Renal pelvis (tissue), 1 donor: ENCODE measurements at regions not wholly inside any gene's neighbourhood (a gene's known extent, or its start where the extent isn't known, plus 50 kb on each side); places are given as distances from the start of the nearest gene placed in this dataset.
"Not testable (repeated sequence)": the region's sequence is repeated elsewhere in the genome, so short reads cannot be mapped to it uniquely, and the experiment has no call there.

Experiments used
- DNase-seq: peaks from one replicate; pipeline ENCODE4 v3.0.0-alpha.2; 2013

- no peak for DNase-seq
Measured at GRCh38 chr6:165846123-165846966, 183.3 kb upstream of the PDE10A start.

GRCh38 chr6:165845493-165845892 is 182.5 kb upstream of the PDE10A start:
- peak; percentile 69 for DNase-seq

GRCh38 chr6:165844801-165845364 is 181.8 kb upstream of the PDE10A start:
- DNase-seq, result no peak

GRCh38 chr6:165844232-165844631 is 181.2 kb upstream of the PDE10A start:
- DNase-seq, result no peak

- no peak for DNase-seq
Measured at GRCh38 chr6:165843568-165844113, 180.6 kb upstream of the PDE10A start.

- DNase-seq, result no peak
Measured at GRCh38 chr6:165843121-165843520, 180.1 kb upstream of the PDE10A start.

GRCh38 chr6:165842281-165842936 is 179.4 kb upstream of the PDE10A start:
- DNase-seq, result no peak

GRCh38 chr6:165841153-165841558 is 178.1 kb upstream of the PDE10A start:
- DNase-seq, result no peak

- no peak for DNase-seq
Measured at GRCh38 chr6:165837948-165838745, 175.1 kb upstream of the PDE10A start.

GRCh38 chr6:165836648-165837047 is 173.6 kb upstream of the PDE10A start:
- DNase-seq, result not testable (repeated sequence)

GRCh38 chr6:165835410-165835851 is 172.4 kb upstream of the PDE10A start:
- no peak for DNase-seq

GRCh38 chr6:165834613-165835259 is 171.7 kb upstream of the PDE10A start:
- DNase-seq, result no peak

- DNase-seq, result no peak
Measured at GRCh38 chr6:165833355-165833754, 170.3 kb upstream of the PDE10A start.

- DNase-seq, result no peak
Measured at GRCh38 chr6:165831812-165832510, 168.9 kb upstream of the PDE10A start.

GRCh38 chr6:165830761-165831160 is 167.7 kb upstream of the PDE10A start:
- no peak for DNase-seq

GRCh38 chr6:165829376-165829775 is 166.3 kb upstream of the PDE10A start:
- DNase-seq, result no peak

- no peak for DNase-seq
Measured at GRCh38 chr6:165827190-165827518, 164.1 kb upstream of the PDE10A start.

GRCh38 chr6:165826487-165827189 is 163.6 kb upstream of the PDE10A start:
- no peak for DNase-seq

- no peak for DNase-seq
Measured at GRCh38 chr6:165825256-165825815, 162.3 kb upstream of the PDE10A start.
